ENCODE measurements at regions not wholly inside any gene's neighbourhood (a gene's known extent, or its start where the extent isn't known, plus 50 kb on each side); places are given as distances from the start of the nearest gene placed in this dataset.
"Not testable (repeated sequence)": the region's sequence is repeated elsewhere in the genome, so short reads cannot be mapped to it uniquely, and the experiment has no call there.

DNA sequence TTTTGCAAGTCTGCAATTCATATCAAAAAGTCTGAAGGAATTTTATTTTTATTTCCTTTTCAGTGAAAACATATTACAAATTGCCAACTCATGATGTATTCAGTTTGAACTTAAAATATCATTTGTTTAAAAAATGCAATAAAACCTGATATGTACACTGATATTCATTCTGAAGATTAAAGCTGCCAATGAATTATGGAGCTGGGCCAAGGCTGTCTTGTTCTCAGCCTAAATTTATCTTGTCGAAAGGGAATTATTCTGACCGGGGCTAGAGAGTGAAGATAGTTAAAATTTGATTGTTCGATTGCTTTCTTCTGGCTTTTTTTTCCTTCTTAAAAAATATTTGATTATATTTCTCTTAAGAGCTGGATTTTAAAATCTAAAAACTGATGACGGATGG, 54.0 kb upstream of the RBFOX1 start:
- DNase-seq: no peak

DNA sequence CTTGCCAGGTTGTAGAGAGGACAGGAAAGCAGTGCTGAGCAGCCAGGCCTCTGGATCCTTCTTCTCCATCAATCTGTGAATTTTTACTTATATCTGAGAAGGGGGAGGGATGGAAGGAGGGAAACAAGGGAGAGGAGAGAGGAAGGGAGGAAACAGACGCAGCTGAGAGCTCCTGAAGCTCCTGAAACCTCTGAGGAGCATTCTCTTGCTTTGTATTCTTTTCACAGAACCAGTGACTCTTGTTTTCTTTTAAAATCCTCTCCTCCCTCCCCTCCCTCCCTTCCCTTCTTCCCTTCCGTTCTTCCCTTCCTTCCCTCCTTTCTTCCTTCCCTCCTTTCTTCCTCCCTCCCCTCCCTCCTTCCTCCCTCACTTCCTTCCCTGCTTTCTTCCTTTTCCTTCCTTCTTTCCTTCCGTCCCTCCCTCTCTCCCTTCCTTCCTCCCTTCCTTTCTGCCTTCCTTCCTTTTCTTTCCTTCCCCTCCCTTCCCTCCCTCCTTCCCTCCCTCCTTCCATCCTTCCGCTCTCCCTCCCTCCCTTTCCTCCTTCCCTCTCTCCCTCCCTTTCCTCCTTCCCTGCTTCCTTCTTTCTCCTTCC, 60.0 kb upstream of the RBFOX1 start:
- no peak for DNase-seq

DNA sequence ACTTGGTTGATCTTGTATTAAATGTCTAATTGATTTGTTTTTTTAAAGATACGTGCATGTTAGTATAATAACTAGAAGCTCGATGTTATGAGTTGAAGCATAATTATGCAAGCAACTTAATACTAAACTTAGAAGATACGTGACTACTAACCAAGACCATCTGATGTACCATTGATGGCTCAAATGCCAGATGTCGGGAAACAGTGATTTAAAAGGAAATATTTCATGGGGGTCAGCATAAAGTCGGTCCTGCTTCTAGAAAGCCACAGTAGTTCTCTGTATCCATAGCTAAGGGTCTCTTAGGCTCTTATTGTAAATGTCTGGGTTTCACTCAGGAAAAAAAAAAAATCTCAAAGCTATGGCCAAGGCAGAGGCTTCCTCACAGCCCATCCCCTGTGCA, 61.2 kb upstream of the RBFOX1 start:
- DNase-seq: no peak

GRCh38 chr16:7270823-7271222, 61.8 kb upstream of the RBFOX1 start:
- DNase-seq: no peak

DNA sequence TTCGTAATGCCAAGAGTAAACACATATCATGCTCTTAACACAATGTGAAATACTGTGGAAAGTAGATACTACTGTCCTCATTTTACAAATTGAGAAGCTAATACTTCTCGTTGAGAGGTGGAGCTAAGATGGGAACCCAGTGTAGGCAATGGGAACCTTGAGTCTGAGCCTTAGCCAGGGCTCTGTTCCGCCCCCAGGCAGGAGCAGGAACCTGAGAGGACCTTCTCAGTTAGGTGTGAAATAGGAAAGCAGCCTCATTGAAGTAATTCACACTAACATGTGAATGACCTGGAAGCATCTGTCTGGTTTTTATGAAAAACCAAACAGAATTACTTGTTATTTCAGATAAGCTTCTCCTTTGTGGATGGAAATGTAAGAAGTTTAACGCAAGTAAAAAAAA, 62.6 kb upstream of the RBFOX1 start:
- no peak for DNase-seq

- DNase-seq: peak in 18 of 56 donors; percentile 1 to 34 (median 3)
Observed at GRCh38 chr16:7268182-7268581, 64.5 kb upstream of the RBFOX1 start.

DNA sequence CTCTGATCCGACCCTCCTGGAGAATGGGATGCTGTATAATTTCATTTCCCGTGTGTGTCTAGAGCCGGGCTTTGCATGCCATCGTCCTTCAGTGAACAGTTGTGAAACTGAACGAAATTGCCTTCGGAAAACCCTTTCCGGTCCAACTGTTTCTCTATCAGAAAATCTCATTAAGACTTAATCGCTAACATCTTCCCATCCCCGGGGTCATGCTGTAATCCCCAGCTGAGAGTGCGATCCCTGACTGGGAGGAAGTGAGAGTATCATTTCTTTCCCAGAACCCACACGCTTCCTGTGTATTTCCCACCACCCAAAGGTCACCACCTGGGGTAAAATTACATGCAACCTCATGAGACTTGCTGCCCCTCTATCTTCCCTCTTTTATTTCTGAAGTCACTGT, 75.6 kb upstream of the RBFOX1 start:
- DNase-seq: no peak

DNA sequence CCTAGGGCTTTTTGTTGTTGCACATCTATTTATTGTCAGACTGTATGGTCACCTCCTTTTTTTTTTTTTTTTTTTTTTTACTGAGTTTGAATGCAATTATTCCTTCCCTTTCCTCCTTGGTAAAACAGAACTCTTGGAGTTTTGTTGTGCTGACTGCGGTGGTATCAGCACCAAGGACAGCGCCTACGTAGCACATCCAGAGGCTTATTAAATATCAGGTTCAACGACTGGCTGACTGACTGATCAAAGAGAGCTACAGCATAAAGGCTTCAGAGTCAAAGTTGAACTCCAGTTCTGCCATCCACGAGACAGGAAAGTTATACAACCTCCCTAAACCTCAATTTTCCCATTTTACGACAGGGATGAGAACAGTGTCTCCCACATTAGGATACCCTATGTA, 86.1 kb upstream of the RBFOX1 start:
- DNase-seq: no peak

GRCh38 chr16:7239547-7239946, 93.1 kb upstream of the RBFOX1 start:
- DNase-seq: no peak

GRCh38 chr16:7236824-7237410, 95.7 kb upstream of the RBFOX1 start:
- no peak for DNase-seq

DNA sequence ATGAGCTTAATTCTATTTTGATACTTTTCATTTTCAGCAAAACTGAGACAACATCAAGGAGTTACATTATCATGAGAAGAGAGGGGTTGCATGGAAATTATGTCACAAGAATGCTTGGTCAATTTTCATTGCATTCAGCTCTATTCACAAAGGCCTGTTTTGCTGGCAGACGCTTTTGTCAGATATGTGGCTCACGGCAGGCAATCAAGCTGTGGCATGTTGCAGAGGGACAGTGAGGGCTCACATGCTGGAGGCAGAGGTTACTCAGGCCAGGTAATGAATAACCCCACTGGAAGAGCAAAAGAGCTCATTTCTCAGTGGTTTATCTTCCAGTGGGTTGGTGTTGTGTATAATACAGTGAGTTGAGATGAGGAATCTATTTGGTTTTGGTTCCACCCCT, 98.7 kb upstream of the RBFOX1 start:
- no peak for DNase-seq

DNA sequence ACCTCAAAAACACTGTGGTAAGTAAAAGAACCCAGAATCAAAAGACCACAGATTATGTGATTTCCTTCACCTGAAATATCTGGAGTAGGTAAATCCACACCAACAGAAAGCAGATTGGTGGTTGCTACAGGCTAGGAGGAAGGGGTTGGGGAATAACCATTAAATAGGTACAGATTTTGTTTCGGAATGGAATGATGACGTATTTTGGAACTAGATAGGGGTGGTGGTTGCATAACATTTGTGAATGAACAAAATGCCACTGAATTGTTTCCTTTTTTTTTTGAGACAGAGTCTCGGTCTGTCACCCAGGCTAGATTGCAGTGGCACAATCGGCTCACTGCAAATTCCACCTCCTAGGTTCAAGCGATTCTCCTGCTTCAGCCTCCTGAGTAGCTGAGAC, 100.9 kb upstream of the RBFOX1 start:
- no peak for DNase-seq

GRCh38 chr16:7229433-7230218, 103.0 kb upstream of the RBFOX1 start:
- DNase-seq: not testable (repeated sequence)

DNA sequence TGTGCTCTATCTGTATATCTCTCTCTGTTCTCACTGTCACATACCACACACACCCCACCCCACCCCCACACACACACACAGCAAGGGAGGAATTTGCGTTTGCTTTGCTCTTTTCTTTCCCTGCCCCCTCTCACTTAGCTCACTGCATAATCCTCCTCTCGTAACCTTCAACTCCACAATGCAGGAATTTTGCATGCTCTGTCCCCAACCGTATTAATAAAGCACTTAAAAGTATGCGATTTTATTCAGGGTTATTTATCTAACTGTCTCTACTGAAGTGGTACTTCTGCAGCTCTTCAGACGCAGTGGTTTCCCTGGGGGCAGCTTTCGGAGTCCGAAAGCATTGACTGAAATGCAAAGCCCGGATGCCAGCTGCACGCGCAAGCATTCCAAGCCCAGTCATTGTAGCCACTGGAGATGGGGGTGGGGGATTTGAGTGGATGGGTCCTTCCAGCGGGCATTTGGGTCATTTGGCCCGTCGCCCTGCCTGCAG, 105.4 kb upstream of the RBFOX1 start:
- DNase-seq: peak in 1 of 56 donors; percentile 20

- DNase-seq: no peak
Observed at GRCh38 chr16:7221157-7221556, 111.5 kb upstream of the RBFOX1 start.

- peak in 2 of 56 donors; percentile 0 to 12 for DNase-seq
Observed at GRCh38 chr16:7218936-7219335, 113.7 kb upstream of the RBFOX1 start.

DNA sequence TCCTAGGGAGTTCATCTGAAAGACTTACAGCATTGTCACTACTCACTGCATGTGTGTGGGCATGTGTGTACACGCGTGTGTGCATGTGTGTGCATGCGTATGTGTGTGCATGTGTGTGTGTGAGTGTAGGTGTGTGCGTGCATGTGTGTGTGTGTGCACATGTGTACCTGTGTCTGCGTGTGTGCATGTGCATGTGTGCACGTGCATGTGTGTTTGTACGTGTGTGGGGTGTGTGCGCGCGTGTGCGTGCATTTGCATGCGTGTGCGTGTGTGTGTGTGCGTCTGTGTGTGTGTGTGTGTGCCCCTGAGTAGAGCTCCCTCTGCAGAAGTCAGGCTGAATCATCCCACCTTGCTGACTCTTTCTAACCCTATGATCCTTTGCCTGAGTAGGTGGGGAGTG, 114.8 kb upstream of the RBFOX1 start:
- DNase-seq: no peak

DNA sequence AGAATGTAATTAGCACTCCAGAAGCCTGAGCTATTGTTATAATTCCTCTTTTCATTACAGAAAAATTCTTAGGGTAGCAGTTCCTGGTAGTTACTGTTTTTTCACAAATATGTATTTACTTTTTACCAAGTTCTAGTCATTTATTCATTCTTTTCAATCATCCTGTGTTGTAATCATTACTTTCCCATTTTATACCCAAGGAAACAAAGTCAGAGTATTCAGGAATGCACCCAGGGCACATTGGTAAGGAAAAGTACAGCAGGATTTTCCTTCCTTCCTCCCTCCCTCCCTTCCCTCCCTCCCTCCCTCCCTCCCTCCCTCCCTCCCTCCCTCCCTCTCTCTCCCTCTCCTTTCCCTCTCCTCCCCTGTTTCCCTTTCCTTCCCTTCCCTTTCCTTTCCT, 115.9 kb upstream of the RBFOX1 start:
- no peak for DNase-seq

- peak in 1 of 56 donors; percentile 1 for DNase-seq
Observed at GRCh38 chr16:7211781-7212180, 120.9 kb upstream of the RBFOX1 start.

- peak in 7 of 56 donors; percentile 0 to 31 (median 3) for DNase-seq
Observed at GRCh38 chr16:7209598-7209997, 123.0 kb upstream of the RBFOX1 start.

DNA sequence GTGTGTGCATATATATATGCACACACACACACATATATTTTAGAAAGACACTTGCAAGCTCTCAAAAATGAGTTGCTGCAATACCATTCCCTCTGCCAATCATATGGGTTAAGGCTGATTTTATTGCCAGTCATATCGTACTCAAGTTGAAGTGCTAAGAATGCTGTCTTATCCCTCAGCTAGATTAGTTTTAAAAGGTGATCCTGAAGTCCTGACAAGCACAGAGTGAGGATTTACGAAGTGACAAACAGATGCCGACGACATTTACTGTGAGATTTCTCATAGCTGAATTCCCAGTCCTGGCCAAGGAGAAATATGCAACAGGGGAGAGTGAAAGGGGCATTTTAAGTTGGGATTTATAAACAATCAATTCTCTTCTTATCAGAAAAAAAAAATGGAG, 126.2 kb upstream of the RBFOX1 start:
- DNase-seq: no peak

GRCh38 chr16:7200320-7200719, 132.3 kb upstream of the RBFOX1 start:
- DNase-seq: no peak

DNA sequence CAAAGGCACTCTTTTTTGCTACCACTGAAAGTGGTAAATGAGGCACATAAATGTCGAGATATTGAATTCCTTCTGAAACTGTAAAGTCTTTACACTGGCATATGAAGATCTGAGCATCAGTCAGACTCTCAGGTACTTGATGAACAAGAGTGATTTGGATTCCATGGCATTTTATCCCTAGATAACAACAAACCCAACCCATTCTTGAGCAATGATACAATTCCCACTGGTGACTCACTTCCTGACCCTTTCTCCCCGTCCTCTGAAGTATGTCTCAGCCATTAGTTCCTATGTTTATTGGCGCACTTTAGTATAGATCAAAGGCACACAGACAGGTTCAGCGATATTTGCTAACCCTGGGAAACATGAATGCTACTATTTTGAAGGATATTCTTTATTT, 147.0 kb upstream of the RBFOX1 start:
- DNase-seq: no peak

All from nucleus accumbens (tissue), 56 donors.